Activated CD4-positive, alpha-beta T cell treated with anti-CD3 and anti-CD28 coated beads, Interleukin-2, amount 10 ng/mL, durations not matched to agents 7 days and 5 days (primary cell): ENCODE measurements at regions not wholly inside any gene's neighbourhood (a gene's known extent, or its start where the extent isn't known, plus 50 kb on each side); places are given as distances from the start of the nearest gene placed in this dataset.

ENCODE experiments used
- CTCF ChIA-PET: fragments of 350-600 bp; sonication (Branson Sonifier 250); formaldehyde crosslinking; loops from one replicate; lab custom pipeline; 2021; ENCODE audit warnings: antibody characterized with exemption; lab: Charles Lee
- POLR2A ChIA-PET: fragments of 350-600 bp; sonication (Branson Sonifier 250); formaldehyde crosslinking; loops from one replicate; lab custom pipeline; 2021; ENCODE audit warnings: antibody characterized with exemption; lab: Charles Lee
- DNase-seq: peaks from one replicate; pipeline ENCODE4 v3.0.0-alpha.2; 2020
- H3K27ac Mint-ChIP-seq: one replicate; pipeline ENCODE4 v1.8.0; 2021; ENCODE audit warnings: mild to moderate bottlenecking, moderate library complexity, mixed read lengths
- H3K27me3 Mint-ChIP-seq: one replicate; pipeline ENCODE4 v1.8.0; 2021; ENCODE audit warnings: mixed read lengths
- H3K36me3 Mint-ChIP-seq: one replicate; pipeline ENCODE4 v1.8.0; 2021; ENCODE audit warnings: low read depth, mixed read lengths
- H3K4me1 Mint-ChIP-seq: one replicate; pipeline ENCODE4 v1.8.0; 2021; ENCODE audit warnings: mixed read lengths
- H3K4me3 Mint-ChIP-seq: one replicate; pipeline ENCODE4 v1.8.0; 2021; ENCODE audit warnings: mild to moderate bottlenecking, moderate library complexity, mixed read lengths
- H3K9me3 Mint-ChIP-seq: one replicate; pipeline ENCODE4 v1.8.0; 2021; ENCODE audit warnings: mixed read lengths

DNA sequence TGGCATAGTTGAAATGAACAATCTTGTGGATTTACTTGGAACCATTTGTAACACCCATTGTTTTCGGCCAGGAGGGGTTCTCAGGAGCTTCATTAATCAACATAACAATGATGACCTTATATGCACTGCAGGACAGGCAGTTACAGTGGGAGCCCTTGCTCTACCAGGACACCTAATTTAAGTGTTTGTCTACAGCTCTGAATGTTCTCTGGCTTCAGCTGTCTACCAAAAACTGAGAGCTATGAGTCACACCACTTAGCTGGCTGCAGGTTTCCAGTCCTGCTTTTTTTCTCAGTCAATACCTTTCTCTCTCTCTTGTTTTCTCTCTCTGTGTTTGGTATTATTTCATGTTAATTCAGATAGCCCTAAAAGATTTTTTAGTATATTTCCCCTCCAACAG lies 105.4 kb upstream of the MBNL2 start:
- Mint-ChIP-seq H3K4me1 (no peaks in the 10 kb centered on the region), H3K27ac (no peak overlapping the region), H3K36me3 (no peaks in the 10 kb centered on the region), H3K9me3 (no peaks in the 10 kb centered on the region), H3K27me3 (peaks cover 30% of the 10 kb centered on the region), H3K4me3 (no peak overlapping the region)
- no peak for DNase-seq
- ChIA-PET POLR2A (no interaction called here), CTCF (interaction anchor here (0.6 kb wide), 1 partner anchor 194 kb away, joined by 3 read pairs; no protein-coding TSS in a partner anchor)

DNA sequence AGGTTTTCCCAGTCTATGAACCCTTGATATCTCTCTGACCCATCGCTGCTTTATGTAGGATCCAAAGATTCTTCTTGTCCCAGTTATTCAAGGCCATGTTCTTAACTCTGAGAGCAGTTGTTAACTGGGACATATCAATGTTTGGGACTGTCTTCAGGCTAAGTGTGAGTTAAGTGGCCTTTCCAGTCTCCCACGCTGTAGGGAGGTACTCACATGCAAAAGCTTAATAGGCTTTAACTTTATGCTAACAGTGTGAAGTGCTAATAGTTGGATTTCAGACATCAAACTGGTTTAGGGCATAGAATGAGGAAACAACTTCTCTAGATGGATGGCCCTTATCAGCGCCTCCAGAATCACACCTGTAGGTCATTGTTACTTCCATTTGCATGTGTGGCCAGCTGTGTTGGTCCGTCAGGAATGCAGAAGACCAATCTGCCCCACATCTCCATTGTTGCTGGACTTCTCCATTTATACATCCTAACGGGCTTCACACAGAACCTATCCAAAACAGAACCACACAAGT lies 104.7 kb upstream of the MBNL2 start:
- Mint-ChIP-seq H3K27me3 (peaks cover 29% of the 10 kb centered on the region), H3K4me1 (no peaks in the 10 kb centered on the region), H3K4me3 (no peak overlapping the region), H3K9me3 (no peaks in the 10 kb centered on the region), H3K27ac (no peak overlapping the region), H3K36me3 (no peaks in the 10 kb centered on the region)
- DNase-seq = no peak
- ChIA-PET CTCF (interaction anchor here (0.6 to 0.8 kb wide), 2 partner anchors 194 to 227 kb away, joined by 3 read pairs; no protein-coding TSS in a partner anchor), POLR2A (no interaction called here)

DNA sequence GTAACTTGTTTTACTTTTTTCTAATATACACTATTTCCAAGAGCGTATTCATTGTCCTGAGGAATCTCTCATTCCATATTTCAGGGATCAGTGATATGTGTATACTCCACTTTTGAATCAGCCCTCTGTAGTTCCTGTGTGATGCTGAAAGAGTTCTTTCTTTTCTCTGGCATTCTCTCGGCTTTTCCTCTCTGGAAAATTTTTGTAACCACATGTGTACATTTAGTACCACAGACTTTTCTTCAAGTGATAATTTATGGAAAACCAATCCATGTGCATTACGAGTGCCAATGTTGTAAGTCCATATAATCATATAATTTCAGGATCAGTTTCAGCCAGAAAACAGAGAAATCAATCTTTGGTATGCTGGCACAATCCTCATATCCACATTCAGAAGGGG lies 102.2 kb upstream of the MBNL2 start:
- Mint-ChIP-seq H3K27me3 (peaks cover 20% of the 10 kb centered on the region), H3K9me3 (no peaks in the 10 kb centered on the region), H3K36me3 (no peaks in the 10 kb centered on the region), H3K4me3 (no peak overlapping the region), H3K27ac (no peak overlapping the region), H3K4me1 (no peaks in the 10 kb centered on the region)
- CTCF ChIA-PET = no interaction called here
- no peak for DNase-seq
- POLR2A ChIA-PET = no interaction called here

- Mint-ChIP-seq H3K36me3 (no peaks in the 10 kb centered on the region), H3K9me3 (no peaks in the 10 kb centered on the region), H3K27ac (no peak overlapping the region), H3K4me1 (no peaks in the 10 kb centered on the region), H3K4me3 (no peak overlapping the region), H3K27me3 (peaks cover 16% of the 10 kb centered on the region)
- no peak for DNase-seq
- ChIA-PET CTCF (interaction anchor here (1.0 kb wide), 1 partner anchor 9 kb away, joined by 3 read pairs; no protein-coding TSS in a partner anchor), POLR2A (no interaction called here)
Measured at GRCh38 chr13:97120346-97120745, 101.8 kb upstream of the MBNL2 start.

- Mint-ChIP-seq H3K36me3 (no peaks in the 10 kb centered on the region), H3K4me3 (no peak overlapping the region), H3K9me3 (no peaks in the 10 kb centered on the region), H3K27me3 (peaks cover 11% of the 10 kb centered on the region), H3K4me1 (no peaks in the 10 kb centered on the region), H3K27ac (no peak overlapping the region)
- DNase-seq = no peak
- ChIA-PET CTCF (interaction anchor here (1.0 kb wide), 1 partner anchor 9 kb away, joined by 3 read pairs; no protein-coding TSS in a partner anchor), POLR2A (no interaction called here)
Measured at GRCh38 chr13:97120976-97121375, 101.2 kb upstream of the MBNL2 start.

- H3K9me3 Mint-ChIP-seq = no peaks in the 10 kb centered on the region
- H3K36me3 Mint-ChIP-seq = no peaks in the 10 kb centered on the region
- DNase-seq = no peak
- no peak overlapping the region for H3K27ac Mint-ChIP-seq
- CTCF ChIA-PET = no interaction called here
- POLR2A ChIA-PET = no interaction called here
- H3K27me3 Mint-ChIP-seq = peaks cover 11% of the 10 kb centered on the region
- H3K4me3 Mint-ChIP-seq = no peak overlapping the region
- peaks cover 5% of the 10 kb centered on the region for H3K4me1 Mint-ChIP-seq
Measured at GRCh38 chr13:97121894-97122293, 100.2 kb upstream of the MBNL2 start.

DNA sequence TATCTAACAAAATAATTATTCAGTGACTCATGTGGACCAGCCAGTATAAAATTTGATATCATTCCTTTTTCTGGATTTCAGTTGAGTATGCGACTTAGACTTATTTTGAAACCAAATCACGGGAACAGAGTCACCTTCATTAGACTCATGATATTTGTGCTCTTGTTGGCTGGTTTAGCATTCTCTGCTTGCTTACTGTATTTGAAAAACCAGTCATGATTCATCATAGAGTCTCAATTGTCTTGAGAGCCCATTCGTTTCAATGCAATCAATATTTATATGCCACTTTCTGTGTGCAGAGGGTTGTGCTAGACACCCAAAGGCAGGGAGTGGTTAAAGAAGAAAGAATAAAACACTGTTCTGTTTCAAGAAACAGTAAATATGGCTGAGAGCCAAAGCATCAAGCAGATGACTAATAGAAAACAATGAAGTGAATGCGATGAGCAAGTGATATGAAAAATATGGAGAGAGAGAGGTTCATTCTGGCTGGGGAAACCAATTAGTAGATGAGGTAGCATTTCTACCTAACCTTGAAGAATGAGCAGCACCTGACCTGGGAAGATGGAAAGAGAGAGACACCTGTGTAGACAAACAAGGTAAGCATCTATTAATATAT lies 99.6 kb upstream of the MBNL2 start:
- Mint-ChIP-seq H3K9me3 (no peaks in the 10 kb centered on the region), H3K27me3 (peaks cover 11% of the 10 kb centered on the region), H3K27ac (no peak overlapping the region), H3K4me3 (no peak overlapping the region), H3K36me3 (no peaks in the 10 kb centered on the region), H3K4me1 (peaks cover 5% of the 10 kb centered on the region)
- DNase-seq = no peak
- CTCF ChIA-PET = interaction anchor here (1.3 kb wide), 1 partner anchor 13 kb away, joined by 5 read pairs; no protein-coding TSS in a partner anchor
- POLR2A ChIA-PET = no interaction called here

GRCh38 chr13:97124206-97124605 lies 97.9 kb upstream of the MBNL2 start:
- H3K27ac Mint-ChIP-seq = no peak overlapping the region
- peaks cover 3% of the 10 kb centered on the region for H3K27me3 Mint-ChIP-seq
- ChIA-PET CTCF (interaction anchor here (1.0 to 1.7 kb wide), 2 partner anchors 213 to 237 kb away, joined by 3 read pairs; no protein-coding TSS in a partner anchor), POLR2A (no interaction called here)
- DNase-seq = no peak
- H3K4me3 Mint-ChIP-seq = no peak overlapping the region
- peaks cover 5% of the 10 kb centered on the region for H3K4me1 Mint-ChIP-seq
- no peaks in the 10 kb centered on the region for H3K36me3 Mint-ChIP-seq
- peaks cover 3% of the 10 kb centered on the region for H3K9me3 Mint-ChIP-seq

- peaks cover 5% of the 10 kb centered on the region for H3K4me1 Mint-ChIP-seq
- peaks cover 3% of the 10 kb centered on the region for H3K9me3 Mint-ChIP-seq
- ChIA-PET CTCF (interaction anchor here (0.8 to 1.7 kb wide), 4 partner anchors 15 to 245 kb away, joined by 3 read pairs; no protein-coding TSS in a partner anchor), POLR2A (no interaction called here)
- no peak overlapping the region for H3K4me3 Mint-ChIP-seq
- no peak for DNase-seq
- no peak overlapping the region for H3K27ac Mint-ChIP-seq
- H3K36me3 Mint-ChIP-seq = no peaks in the 10 kb centered on the region
- no peaks in the 10 kb centered on the region for H3K27me3 Mint-ChIP-seq
Measured at GRCh38 chr13:97124915-97125809, 97.0 kb upstream of the MBNL2 start.

DNA sequence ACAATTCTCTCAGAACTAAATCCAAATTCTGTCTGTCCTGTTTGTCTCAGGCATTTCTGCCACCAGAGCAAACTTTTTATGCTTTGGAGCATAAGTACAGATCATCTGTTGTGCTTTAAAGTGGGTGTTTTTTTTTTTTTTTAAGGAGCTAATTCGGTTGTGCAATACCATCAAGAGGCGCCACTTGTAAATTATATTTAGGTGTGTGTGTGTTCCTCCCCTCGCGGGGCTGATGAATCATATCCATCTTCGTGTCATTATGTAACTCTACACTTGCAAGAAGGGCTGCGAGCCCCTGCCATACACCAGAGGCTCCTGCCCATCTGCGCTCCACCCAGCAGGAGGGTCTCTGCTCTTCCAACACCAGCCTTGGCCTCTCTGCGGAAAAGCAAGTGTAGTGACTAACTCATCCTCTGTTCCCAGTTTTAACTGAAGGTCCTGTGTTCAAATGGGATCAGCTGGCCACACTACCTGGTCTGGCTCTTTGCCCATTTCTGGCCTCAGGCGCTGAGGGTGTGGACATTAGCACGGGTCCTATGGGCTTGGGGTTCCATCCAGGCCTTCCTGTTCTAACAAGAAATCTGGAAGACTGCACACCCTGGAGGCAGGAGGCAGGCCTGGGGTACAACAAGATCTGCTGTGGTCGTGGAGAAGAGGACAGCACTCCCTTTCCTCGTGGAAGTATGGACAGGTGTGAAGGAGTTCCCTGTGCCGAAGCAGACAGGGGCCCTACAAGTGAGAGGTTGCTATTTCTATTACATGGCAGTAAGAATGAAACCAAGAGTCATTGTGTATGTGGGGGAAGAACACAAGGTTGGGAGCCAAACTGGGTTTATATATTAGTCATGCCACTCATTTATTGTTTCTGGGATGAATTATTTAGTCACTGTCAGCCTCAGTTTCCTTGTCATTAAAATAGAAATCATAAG lies 96.1 kb upstream of the MBNL2 start:
- H3K27ac Mint-ChIP-seq = no peak overlapping the region

DNA sequence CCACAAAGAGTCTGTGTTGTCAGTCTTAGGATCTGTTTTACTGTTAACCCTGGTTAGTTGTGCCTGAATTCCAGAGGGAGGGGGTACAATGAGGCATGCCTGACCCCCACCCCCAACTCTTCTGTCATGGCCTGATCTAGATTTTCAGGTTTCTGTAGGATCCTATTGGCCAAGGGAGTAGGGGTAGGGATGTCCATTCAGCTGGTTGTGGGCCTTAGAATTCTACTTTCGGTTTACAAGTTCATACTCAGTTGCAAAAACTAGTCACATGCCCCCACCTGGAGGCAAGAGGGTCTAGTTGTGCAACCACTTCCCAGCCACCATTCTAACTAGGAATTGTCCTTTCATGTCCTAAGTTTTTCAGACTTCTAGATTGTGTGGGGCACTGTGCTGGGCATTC lies 94.3 kb upstream of the MBNL2 start:
- ChIA-PET CTCF (no interaction called here), POLR2A (no interaction called here)
- Mint-ChIP-seq H3K36me3 (no peaks in the 10 kb centered on the region), H3K9me3 (peaks cover 3% of the 10 kb centered on the region), H3K27me3 (no peaks in the 10 kb centered on the region), H3K4me1 (peaks cover 5% of the 10 kb centered on the region), H3K27ac (no peak overlapping the region), H3K4me3 (no peak overlapping the region)
- no peak for DNase-seq

More for the DNA sequence above, 96.1 kb upstream of the MBNL2 start:
- CTCF ChIA-PET = interaction anchor here (0.8 to 1.7 kb wide), 3 partner anchors 16 to 244 kb away, joined by 3 read pairs; no protein-coding TSS in a partner anchor
- POLR2A ChIA-PET = no interaction called here
- no peak overlapping the region for H3K4me3 Mint-ChIP-seq
- no peaks in the 10 kb centered on the region for H3K36me3 Mint-ChIP-seq
- peaks cover 3% of the 10 kb centered on the region for H3K9me3 Mint-ChIP-seq
- H3K27me3 Mint-ChIP-seq = no peaks in the 10 kb centered on the region
- no peak for DNase-seq
- H3K4me1 Mint-ChIP-seq = peaks cover 5% of the 10 kb centered on the region

GRCh38 chr13:97130190-97130589 lies 91.9 kb upstream of the MBNL2 start:
- Mint-ChIP-seq H3K36me3 (no peaks in the 10 kb centered on the region), H3K9me3 (peaks cover 3% of the 10 kb centered on the region)
- POLR2A ChIA-PET = no interaction called here

More at GRCh38 chr13:97130190-97130589, 91.9 kb upstream of the MBNL2 start:
- Mint-ChIP-seq H3K4me1 (peaks cover 5% of the 10 kb centered on the region), H3K27me3 (no peaks in the 10 kb centered on the region), H3K4me3 (no peak overlapping the region), H3K27ac (no peak overlapping the region)
- no peak for DNase-seq
- CTCF ChIA-PET = interaction anchor here (1.2 kb wide), 1 partner anchor 11 kb away, joined by 4 read pairs; no protein-coding TSS in a partner anchor
